T47D (cell line): ENCODE measurements at regions not wholly inside any gene's neighbourhood (a gene's known extent, or its start where the extent isn't known, plus 50 kb on each side); places are given as distances from the start of the nearest gene placed in this dataset.

Experiments
- DNase-seq, 2 experiments: peaks; one replicate each; pipeline versions ENCODE4 v3.0.0 to v3.0.0-alpha.2; 2011 to 2012; ENCODE audit warnings: low read depth in 1 of 2, low spot score in 1 of 2
- JUND ChIP-seq: IDR thresholded peaks from 2 replicates; pipeline ENCODE4 v1.6.1; 2012; ENCODE audit warnings: low read depth
- in situ Hi-C: cut with HindIII; loops from 2 replicates; pipeline ENCODE4 v1.10.0; 2016; ENCODE audit warnings: low sequenced_read_pairs, low pct_unique_long_range_greater_than_20kb

DNA sequence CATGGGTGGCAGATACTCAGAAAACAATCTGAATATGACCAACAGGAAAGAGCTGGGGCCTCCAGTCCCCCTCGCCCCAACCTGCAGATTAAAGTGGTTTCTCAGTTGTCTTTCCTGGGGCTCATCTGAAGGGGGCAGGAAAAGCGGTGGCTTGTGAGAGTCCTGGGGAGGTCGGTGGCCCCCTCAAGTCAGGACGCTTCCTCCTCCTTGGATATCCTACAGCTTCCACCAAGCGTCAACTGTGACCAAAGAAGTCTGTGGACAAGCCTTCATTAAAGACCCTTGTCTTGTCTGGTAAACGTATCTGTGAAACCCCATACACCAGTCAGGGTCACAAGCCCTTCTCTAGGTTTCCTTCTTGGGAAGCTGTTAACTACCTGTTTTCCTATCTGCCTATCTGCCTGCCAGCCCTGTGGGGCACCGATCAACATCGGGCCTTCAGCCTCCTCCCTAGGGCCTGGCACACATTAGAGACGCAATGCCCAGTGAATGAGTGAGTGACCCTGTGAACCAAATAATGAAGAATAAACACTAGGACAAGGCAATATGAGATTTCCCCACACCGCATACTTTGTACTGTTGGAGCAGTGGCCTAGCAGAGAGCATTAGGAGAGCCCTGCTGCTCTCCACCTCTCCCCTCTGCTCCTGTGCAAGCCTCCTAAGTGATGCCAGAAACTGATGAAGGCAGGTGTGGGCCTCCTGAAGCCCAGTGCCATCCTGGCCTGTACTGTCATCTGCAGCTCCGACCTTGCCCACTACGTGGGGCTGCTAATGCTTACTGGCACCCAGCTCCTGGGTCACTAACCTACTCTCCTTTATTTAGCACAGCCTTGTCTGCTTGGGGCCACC is 1317.8 kb downstream of the UQCRFS1 start:
- TF ChIP-seq JUND: no peak
- in situ Hi-C loops: no loop called here
- no peak for DNase-seq

DNA sequence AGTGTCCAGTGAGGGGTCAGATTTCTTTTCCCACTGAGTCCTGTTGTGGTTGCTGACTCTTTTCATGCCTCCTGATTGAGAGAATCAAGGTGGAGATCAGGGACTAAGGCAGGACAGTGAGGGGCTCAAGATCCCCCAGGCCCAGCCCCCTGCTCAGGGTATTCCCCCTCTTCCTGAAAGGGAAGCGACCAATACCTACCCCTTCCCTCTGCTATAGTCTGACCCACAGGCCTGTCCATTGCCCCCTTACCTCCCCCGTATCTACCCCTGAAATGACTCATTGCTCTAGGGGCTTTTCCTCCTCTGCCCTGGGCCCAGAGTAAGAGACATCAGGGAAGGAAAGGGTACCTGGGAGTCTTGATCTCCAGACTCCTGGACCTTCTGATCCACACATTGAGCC is 1320.5 kb downstream of the UQCRFS1 start:
- no peak for TF ChIP-seq JUND
- no peak for DNase-seq
- in situ Hi-C loops: no loop called here

DNA sequence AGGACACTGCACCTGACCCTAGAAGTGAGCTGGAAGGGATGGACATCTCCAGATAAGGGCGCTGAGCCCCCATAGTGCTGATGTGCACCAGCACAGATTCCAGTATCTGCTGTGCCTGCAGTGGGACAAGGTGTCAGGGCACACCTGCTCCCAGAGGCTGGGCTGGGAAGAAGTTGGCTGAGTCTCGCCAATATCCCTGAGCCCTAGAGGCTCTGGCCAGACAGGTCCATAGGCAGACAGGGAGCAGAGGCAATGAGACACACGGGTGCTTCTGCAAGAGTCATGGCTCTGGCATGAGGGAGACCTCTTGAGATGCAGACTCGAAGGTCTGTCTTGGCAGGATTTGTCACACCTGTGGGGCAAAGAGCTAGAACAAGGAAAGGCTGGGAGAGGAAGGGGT is 1321.5 kb downstream of the UQCRFS1 start:
- no peak for TF ChIP-seq JUND
- in situ Hi-C loops: no loop called here
- no peak for DNase-seq

DNA sequence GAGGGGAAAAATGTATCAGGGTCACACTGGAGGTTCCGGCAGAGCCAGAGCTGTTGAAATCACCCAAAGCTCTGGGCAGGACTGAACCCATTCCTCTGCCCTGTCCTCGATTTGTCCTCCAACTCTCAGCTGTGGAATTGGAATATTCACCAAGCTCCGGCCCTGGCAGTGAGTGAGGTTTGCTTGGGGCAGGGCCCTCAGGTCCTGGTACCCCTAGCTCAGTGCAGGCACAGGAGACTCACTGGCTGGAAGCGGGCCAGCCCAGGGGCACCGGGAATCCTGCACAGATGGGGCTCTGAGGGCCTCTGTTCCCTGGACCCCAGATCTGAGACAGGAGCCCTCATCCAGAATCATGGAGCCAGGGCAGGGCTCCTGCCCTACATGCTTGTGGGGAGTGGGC is 1322.3 kb downstream of the UQCRFS1 start:
- in situ Hi-C loops: no loop called here
- TF ChIP-seq JUND: no peak
- DNase-seq: no peak

DNA sequence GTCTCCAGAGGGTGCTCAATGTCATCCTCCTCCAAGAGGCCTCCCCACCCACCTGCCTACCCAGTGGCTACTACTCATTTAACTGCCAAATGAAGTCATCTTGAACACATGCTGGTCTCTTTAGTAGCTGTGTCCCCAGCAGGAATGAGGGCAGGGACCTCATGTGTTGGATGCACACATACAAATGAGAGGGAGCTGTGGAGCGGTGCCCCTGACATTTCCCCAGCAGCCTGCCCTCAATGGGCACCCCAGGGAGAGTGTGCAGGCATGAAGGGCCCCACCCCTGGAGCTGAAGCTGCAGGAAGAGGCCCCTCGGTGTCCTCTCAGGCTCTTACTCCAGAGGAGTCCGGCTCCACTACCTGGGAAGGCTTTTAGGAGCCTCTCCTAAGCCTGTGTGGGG is 1322.7 kb downstream of the UQCRFS1 start:
- no peak for DNase-seq
- in situ Hi-C loops: no loop called here
- no peak for TF ChIP-seq JUND

DNA sequence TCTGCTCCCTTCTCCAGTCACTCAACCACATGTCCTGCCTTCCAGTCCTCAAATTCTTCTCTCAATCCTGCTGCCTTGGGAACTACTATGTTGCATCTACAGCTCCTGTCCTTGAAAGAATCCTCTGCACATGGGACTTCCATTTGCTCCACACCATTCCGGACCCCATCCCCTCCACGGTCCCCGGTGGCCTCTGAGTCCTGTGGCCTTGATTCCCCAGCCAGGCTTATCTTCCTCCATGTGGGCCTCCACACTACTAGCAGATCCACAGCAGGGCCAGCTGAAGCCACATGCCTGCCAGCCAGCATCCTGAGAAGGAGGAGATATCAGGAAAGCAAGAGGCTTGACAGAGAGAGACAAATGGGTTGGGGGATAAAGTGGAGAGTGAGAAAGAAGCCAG is 1323.8 kb downstream of the UQCRFS1 start:
- no peak for TF ChIP-seq JUND
- in situ Hi-C loops: no loop called here
- no peak for DNase-seq

DNA sequence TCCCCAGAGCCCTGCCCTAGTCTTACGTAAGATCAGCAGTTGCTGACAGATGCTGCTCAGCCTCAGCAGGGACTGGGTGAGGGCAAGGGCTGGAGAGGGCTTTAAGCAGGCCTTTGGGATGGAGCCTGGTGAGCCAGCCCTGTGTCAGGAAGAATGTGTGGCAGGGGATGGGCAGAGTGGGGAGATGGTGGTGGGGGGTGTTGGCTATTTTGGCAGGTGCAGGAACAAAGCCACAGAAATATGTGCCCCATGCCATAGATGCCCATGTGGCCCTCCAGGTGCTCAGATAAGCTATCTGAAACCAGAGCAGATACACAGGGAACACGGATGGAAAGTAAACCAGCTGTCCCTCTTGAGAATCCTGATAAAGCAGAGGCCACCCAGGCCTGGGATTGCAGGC is 1325.0 kb downstream of the UQCRFS1 start:
- DNase-seq: no peak
- in situ Hi-C loops: no loop called here
- no peak for TF ChIP-seq JUND

DNA sequence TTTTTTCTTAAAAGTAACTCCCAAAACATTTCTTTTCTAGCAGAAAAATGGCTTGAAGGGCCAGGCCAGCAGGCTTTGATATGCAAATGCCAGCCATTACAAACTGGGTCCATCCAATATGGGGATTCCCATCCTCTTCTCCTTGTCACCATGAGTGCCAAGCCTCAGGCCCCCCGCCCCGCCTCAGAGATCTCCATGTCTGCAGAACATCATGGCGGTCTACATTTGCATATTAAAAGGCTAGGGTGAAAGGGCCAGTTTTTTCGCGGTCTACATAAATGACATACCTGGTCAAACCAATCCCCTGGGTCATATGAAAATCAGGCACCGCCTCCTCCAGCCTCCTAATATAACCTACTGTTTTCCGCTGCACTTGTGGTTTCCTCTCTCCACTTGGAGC is 1327.6 kb downstream of the UQCRFS1 start:
- DNase-seq: no peak
- TF ChIP-seq JUND: no peak
- in situ Hi-C loops: no loop called here

DNA sequence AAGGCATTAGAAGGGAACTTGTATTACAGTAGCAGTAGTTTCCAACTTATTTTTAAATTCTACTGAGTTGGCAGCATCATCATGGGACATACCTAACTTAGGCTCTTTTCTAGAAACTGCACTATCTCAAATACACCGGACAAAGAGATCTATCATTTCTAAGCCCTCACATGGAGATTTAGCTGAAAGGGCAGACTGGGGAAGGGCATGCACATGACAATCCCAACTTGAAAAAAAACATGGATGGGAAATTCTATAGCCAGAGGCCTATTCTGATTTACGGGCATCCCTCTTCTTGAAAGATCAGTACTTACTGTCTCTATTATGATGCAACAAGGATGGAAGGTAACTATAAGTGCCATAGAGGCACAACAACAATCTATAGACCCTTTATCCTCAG is 1328.6 kb downstream of the UQCRFS1 start:
- in situ Hi-C loops: no loop called here
- TF ChIP-seq JUND: no peak
- DNase-seq: no peak

DNA sequence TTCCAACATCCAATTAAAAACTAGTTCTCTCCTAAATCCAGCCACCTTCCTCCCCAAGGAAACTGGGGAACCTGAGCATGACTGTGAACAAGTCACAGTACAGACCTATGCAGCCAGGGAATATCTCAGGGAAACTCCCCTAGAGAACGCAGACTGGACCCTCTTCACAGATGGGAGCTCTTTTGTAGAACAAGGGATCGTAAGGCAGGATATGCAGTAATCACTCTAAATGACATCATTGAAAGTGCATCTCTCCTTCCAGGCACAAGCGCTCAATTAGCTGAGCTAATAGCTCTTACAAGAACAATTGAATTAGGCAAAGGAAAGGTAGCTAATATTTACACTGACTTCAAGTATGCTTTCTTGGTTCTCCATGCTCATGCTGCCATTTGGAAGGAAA is 1331.7 kb downstream of the UQCRFS1 start:
- no peak for TF ChIP-seq JUND

DNA sequence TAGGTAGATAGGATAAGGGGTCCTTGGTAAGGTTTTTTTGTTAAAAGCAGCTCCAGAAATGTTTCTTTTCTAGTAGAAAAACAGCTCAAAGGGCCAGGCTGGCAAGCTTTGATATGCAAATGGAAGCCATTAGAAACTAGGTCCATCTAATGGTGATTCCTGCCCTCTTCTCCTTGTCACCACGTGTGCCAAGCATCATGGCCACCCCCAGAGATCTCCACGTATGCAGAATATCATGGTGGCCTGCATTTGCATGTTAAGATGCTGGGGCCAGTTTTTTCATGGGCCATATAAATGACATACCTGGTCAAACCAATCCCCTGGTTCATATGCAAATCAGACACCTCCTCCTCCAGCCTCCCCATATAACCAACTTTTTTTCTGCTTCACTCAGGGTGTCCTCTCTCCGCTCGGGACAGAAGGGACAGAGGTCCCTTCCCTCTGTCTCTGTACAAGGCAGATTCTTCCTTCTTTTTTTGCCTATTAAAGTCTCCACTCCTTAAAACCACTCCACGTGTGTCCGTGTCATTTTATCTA is 1335.9 kb downstream of the UQCRFS1 start:
- no peak for TF ChIP-seq JUND
- in situ Hi-C loops: no loop called here
- DNase-seq: peak in 1 of 2 experiments; percentile 15

More for the DNA sequence above, 1331.7 kb downstream of the UQCRFS1 start:
- DNase-seq: no peak
- in situ Hi-C loops: no loop called here

DNA sequence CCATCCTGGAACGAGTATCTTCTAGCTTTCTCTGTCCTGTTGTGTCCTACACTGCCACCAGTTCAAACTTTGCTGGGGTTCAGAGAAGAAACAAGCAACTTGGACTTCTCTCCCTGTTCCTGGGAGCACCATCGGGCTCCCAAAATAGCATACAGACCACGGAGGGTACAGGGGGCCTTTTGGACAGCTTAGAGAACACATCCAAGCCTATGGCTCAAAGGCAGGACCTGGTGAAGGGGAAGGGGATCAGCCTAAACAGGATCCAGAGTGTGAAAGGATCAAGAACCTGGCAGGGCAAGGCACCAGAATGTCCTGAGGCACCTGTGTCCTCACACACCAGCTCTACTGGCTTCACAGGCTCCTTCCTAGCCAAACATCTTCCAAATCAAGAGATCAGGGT is 1336.5 kb downstream of the UQCRFS1 start:
- in situ Hi-C loops: no loop called here
- peak in 1 of 2 experiments; percentile 42 for DNase-seq
- TF ChIP-seq JUND: no peak

DNA sequence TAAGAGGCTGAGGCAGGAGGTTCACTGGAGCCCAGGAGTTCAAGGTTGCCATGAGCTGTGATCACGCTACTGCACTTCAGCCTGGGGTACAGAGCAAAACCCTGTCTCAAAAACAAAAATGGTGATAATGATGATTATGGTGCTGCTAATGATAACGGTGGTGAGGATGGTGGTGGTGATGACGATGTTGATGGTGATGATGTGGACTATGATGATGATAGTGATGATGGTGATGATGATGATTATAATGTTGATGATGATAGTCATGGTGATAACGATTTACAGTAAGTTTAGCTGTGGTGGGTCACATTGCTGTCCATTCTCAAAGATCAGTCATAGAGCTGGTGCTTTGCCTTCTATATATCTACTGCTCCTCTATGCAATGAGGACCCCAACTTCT is 1340.6 kb downstream of the UQCRFS1 start:
- no peak for DNase-seq
- in situ Hi-C loops: no loop called here
- no peak for TF ChIP-seq JUND

DNA sequence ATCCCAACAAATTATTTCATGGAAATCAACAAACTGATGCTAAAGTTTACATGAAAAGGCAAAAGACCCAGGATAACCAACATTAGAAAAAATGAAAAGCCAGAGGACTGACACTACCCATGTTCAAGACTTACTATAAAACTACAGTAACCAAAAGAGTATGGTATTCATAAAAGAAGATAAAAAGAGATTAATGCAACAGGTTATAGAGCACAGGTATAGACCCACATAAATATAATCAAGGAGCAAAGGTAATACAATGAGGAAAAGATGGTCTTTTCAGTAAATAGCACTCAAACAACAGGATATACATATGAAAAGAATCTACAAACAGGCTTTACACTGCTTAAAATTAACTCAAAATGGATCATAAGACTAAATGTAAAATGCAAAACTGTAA is 1342.7 kb downstream of the UQCRFS1 start:
- TF ChIP-seq JUND: no peak
- DNase-seq: no peak
- in situ Hi-C loops: no loop called here
